IMR-90 (cell line): ENCODE measurements at regions not wholly inside any gene's neighbourhood (a gene's known extent, or its start where the extent isn't known, plus 50 kb on each side); places are given as distances from the start of the nearest gene placed in this dataset.

Source experiments
- ATAC-seq: fragments of 200-7000 bp; cut with Tn5 transposase; 2 replicates; pipeline ENCODE4 v1.9.1; 2020; ENCODE audit warnings: low read depth, mild to moderate bottlenecking, moderate library complexity
- BruUV-seq: library from RNA; stranded (reverse); fragments of 400-500 nt; replicated peaks from 2 replicates; lab custom pipeline; 2021; lab: Mats Ljungman, UMichigan
- CTCF ChIA-PET: fragments of 300-600 bp; formaldehyde crosslinking; extraction: SDS; loops from one replicate; lab custom pipeline; 2021; ENCODE audit warnings: antibody characterized with exemption; lab: Yijun Ruan, JAX
- POLR2A ChIA-PET: fragments of 300-600 bp; sonication (Branson Sonifier 250); formaldehyde crosslinking; loops from one replicate; lab custom pipeline; 2022; ENCODE audit warnings: antibody characterized with exemption; ENCODE audit not compliant: unreplicated experiment; lab: Charles Lee
- DNase-seq: peaks from one replicate; pipeline ENCODE4 v3.0.0; 2013
- H2AFZ ChIP-seq: replicated peaks from 2 replicates; pipeline ENCODE3; 2013; ENCODE audit warnings: low read length, mild to moderate bottlenecking; ENCODE audit not compliant: poor library complexity
- H2AK5ac ChIP-seq: 2 replicates; pipeline ENCODE4 v1.6.1; 2013; ENCODE audit warnings: low read depth, low read length, inconsistent platforms
- H2AK9ac ChIP-seq: replicated peaks from 2 replicates; pipeline ENCODE3; 2013; ENCODE audit warnings: mild to moderate bottlenecking, low read depth, low read length, moderate library complexity; ENCODE audit not compliant: poor library complexity
- H2BK120ac ChIP-seq: 2 replicates; pipeline ENCODE4 v1.6.1; 2013; ENCODE audit warnings: low read depth, low read length, inconsistent platforms
- H2BK15ac ChIP-seq: 3 replicates; pipeline ENCODE4 v1.6.1; 2013; ENCODE audit warnings: low read depth, low read length, inconsistent platforms
- H2BK20ac ChIP-seq: 2 replicates; pipeline ENCODE4 v1.6.1; 2013; ENCODE audit warnings: low read depth, mild to moderate bottlenecking, inconsistent platforms, low read length, moderate library complexity
- H2BK5ac ChIP-seq: 2 replicates; pipeline ENCODE4 v1.6.1; 2013; ENCODE audit warnings: mild to moderate bottlenecking, low read depth, low read length, inconsistent platforms; ENCODE audit not compliant: poor library complexity, severe bottlenecking
- H3K14ac ChIP-seq: replicated peaks from 2 replicates; pipeline ENCODE4 v1.6.1; 2013; ENCODE audit warnings: low read depth, low read length, inconsistent platforms
- H3K18ac ChIP-seq: 2 replicates; pipeline ENCODE4 v1.6.1; 2013; ENCODE audit warnings: low read depth, low read length, control low read depth
- H3K23ac ChIP-seq: 2 replicates; pipeline ENCODE4 v1.6.1; 2013; ENCODE audit warnings: low read depth, low read length, inconsistent platforms
- H3K27ac ChIP-seq: 2 replicates; pipeline ENCODE4 v1.5.1; 2013; ENCODE audit warnings: mild to moderate bottlenecking, control low read depth, low read length; ENCODE audit not compliant: insufficient read depth
- H3K27me3 ChIP-seq: 2 replicates; pipeline ENCODE4 v1.6.1; 2013; ENCODE audit warnings: low read length; ENCODE audit not compliant: control insufficient read depth, insufficient read depth
- H3K36me3 ChIP-seq: 2 replicates; pipeline ENCODE4 v1.6.1; 2013; ENCODE audit warnings: low read length, mixed read lengths; ENCODE audit not compliant: control insufficient read depth, insufficient read depth
- H3K4ac ChIP-seq: 2 replicates; pipeline ENCODE4 v1.6.1; 2013; ENCODE audit warnings: low read depth, low read length, inconsistent platforms
- H3K4me1 ChIP-seq: 2 replicates; pipeline ENCODE4 v1.6.1; 2013; ENCODE audit warnings: low read length, mixed read lengths; ENCODE audit not compliant: control insufficient read depth, insufficient read depth
- H3K4me2 ChIP-seq: 2 replicates; pipeline ENCODE4 v1.6.1; 2013; ENCODE audit warnings: low read depth, mild to moderate bottlenecking, control low read depth, low read length, moderate library complexity
- H3K4me3 ChIP-seq: 2 replicates; pipeline ENCODE4 v1.5.1; 2013; ENCODE audit warnings: low read depth, mild to moderate bottlenecking, control low read depth, low read length, moderate library complexity; ENCODE audit not compliant: insufficient read depth
- H3K56ac ChIP-seq: 2 replicates; pipeline ENCODE4 v1.6.1; 2013; ENCODE audit warnings: low read length, inconsistent platforms; ENCODE audit not compliant: insufficient read depth; ENCODE audit errors: extremely low read depth
- H3K79me1 ChIP-seq, 2 experiments: 2 replicates each; pipeline ENCODE4 v1.6.1; 2013; ENCODE audit warnings: low read length in 2 of 2, inconsistent platforms in 1 of 2, low read depth in 1 of 2
- H3K9ac ChIP-seq: 2 replicates; pipeline ENCODE4 v1.6.1; 2013; ENCODE audit warnings: low read depth, low read length, control low read depth
- H3K9me1 ChIP-seq: 2 replicates; pipeline ENCODE4 v1.6.1; 2013; ENCODE audit warnings: low read length, inconsistent platforms; ENCODE audit not compliant: insufficient read depth
- H3K9me3 ChIP-seq: 2 replicates; pipeline ENCODE4 v1.6.1; 2013; ENCODE audit warnings: low read length; ENCODE audit not compliant: control insufficient read depth, insufficient read depth
- H4K20me1 ChIP-seq: 2 replicates; pipeline ENCODE4 v1.6.1; 2013; ENCODE audit warnings: low read length, inconsistent platforms; ENCODE audit not compliant: insufficient read depth
- H4K5ac ChIP-seq: 2 replicates; pipeline ENCODE4 v1.6.1; 2013; ENCODE audit warnings: mild to moderate bottlenecking, low read depth, low read length, control low read depth
- H4K8ac ChIP-seq, 2 experiments: 2 replicates each; pipeline ENCODE4 v1.6.1; 2013; ENCODE audit warnings: low read depth in 2 of 2, low read length in 2 of 2, control low read depth in 1 of 2, inconsistent platforms in 1 of 2
- H4K91ac ChIP-seq: 2 replicates; pipeline ENCODE4 v1.6.1; 2013; ENCODE audit warnings: low read depth, low read length, inconsistent platforms; ENCODE audit not compliant: insufficient read depth
- BHLHE40 ChIP-seq: fragments of 150-350 bp; IDR thresholded peaks from 2 replicates; pipeline ENCODE4 v1.6.1; 2016; ENCODE audit warnings: mild to moderate bottlenecking, low read depth, low read length
- CEBPB ChIP-seq: IDR thresholded peaks from 2 replicates; pipeline ENCODE4 v1.6.1; 2012; ENCODE audit warnings: low read depth, low read length, improper control_type of control experiment
- CHD1 ChIP-seq: IDR thresholded peaks from 2 replicates; pipeline ENCODE4 v1.6.1; 2012; ENCODE audit warnings: low read depth, low read length, improper control_type of control experiment
- CTCF ChIP-seq: conservative IDR thresholded peaks from 2 replicates; pipeline ENCODE4 v1.5.1; 2012; ENCODE audit warnings: mild to moderate bottlenecking, low read depth, low read length, improper control_type of control experiment
- ELK1 ChIP-seq: fragments of 150-350 bp; IDR thresholded peaks from 2 replicates; pipeline ENCODE4 v1.6.1; 2016; ENCODE audit warnings: low read depth, mild to moderate bottlenecking, low read length, moderate library complexity, borderline replicate concordance
- FOS ChIP-seq: fragments of 150-350 bp; IDR thresholded peaks from 2 replicates; pipeline ENCODE4 v1.6.1; 2016; ENCODE audit warnings: low read depth, low read length
- MAFK ChIP-seq: IDR thresholded peaks from 2 replicates; pipeline ENCODE4 v1.6.1; 2012; ENCODE audit warnings: low read depth, low read length, improper control_type of control experiment
- NFE2L2 ChIP-seq: fragments of 150-350 bp; IDR thresholded peaks from 2 replicates; pipeline ENCODE4 v1.6.1; 2016; ENCODE audit warnings: low read depth, mild to moderate bottlenecking, low read length
- POLR2A ChIP-seq: IDR thresholded peaks from 2 replicates; pipeline ENCODE4 v1.6.1; 2012; ENCODE audit warnings: mild to moderate bottlenecking, low read depth, low read length
- RAD21 ChIP-seq: IDR thresholded peaks from 2 replicates; pipeline ENCODE4 v1.6.1; 2012; ENCODE audit warnings: low read length, improper control_type of control experiment
- RCOR1 ChIP-seq: IDR thresholded peaks from 2 replicates; pipeline ENCODE4 v1.6.1; 2012; ENCODE audit warnings: mild to moderate bottlenecking, low read length, improper control_type of control experiment; ENCODE audit not compliant: insufficient replicate concordance
- SMC3 ChIP-seq: fragments of 150-350 bp; IDR thresholded peaks from 2 replicates; pipeline ENCODE4 v1.6.1; 2016; ENCODE audit warnings: low read depth, mild to moderate bottlenecking, antibody characterized with exemption, low read length, moderate library complexity
- USF2 ChIP-seq: fragments of 150-350 bp; IDR thresholded peaks from 2 replicates; pipeline ENCODE4 v1.6.1; 2017; ENCODE audit warnings: mild to moderate bottlenecking, antibody characterized with exemption, low read length, low read depth
- WGBS, 2 experiments: methylation state at CpG; one replicate each; pipeline versions ENCODE4 v1.1.5 to v1.1.7; 2013; ENCODE audit warnings: missing lambda C conversion rate in 2 of 2; ENCODE audit not compliant: insufficient read length in 1 of 2; ENCODE audit errors: extremely low coverage in 2 of 2; 5-methylcytosine and 5-hydroxymethylcytosine counted together
- dilution Hi-C: fragments of 300-500 bp; cut with HindIII; formaldehyde crosslinking; loops from one replicate; pipeline ENCODE4 v1.14.3; 2018; ENCODE audit warnings: low sequenced_read_pairs; ENCODE audit not compliant: unreplicated experiment
- in situ Hi-C: fragments of 300-500 bp; cut with MboI; formaldehyde crosslinking; loops from 3 replicates; pipeline ENCODE4 v1.14.3; 2019; ENCODE audit warnings: low sequenced_read_pairs, inconsistent platforms, mixed read lengths
- intact Hi-C: fragments of 100-400 bp; cut with micrococcal nuclease; formaldehyde crosslinking; loops from 2 replicates; pipeline ENCODE4 v1.10.0; 2022

GRCh38 chr9:19642256-19642655 lies 146.6 kb downstream of the SLC24A2 start:
- H4K8ac ChIP-seq: no peak overlapping the region
- H3K79me1 ChIP-seq: no peaks in the 10 kb centered on the region
- H3K4ac ChIP-seq: no peak overlapping the region
- intact Hi-C loops (loop anchor here (5.0 kb wide), 1 partner anchor 150 kb away; no protein-coding TSS in a partner anchor), in situ Hi-C loops (no loop called here), dilution Hi-C loops (no loop called here)
- no peaks in the 10 kb centered on the region for H3K36me3 ChIP-seq
- no peak overlapping the region for H2AK9ac ChIP-seq
- no CpG with 5 or more reads among the region's 2 CpGs for WGBS, 2 experiments
- ATAC-seq (no peak), DNase-seq (no peak)
- H3K9me1 ChIP-seq: no peaks in the 10 kb centered on the region
- TF ChIP-seq ELK1: no peak
- no peak for TF ChIP-seq BHLHE40
- TF ChIP-seq USF2: no peak
- no peak for TF ChIP-seq POLR2A
- TF ChIP-seq RCOR1: no peak
- TF ChIP-seq SMC3: no peak
- TF ChIP-seq CHD1: no peak
- no peak for TF ChIP-seq CTCF
- TF ChIP-seq FOS: no peak
- TF ChIP-seq MAFK: no peak
- TF ChIP-seq RAD21: no peak
- no peak for TF ChIP-seq CEBPB
- no peak for TF ChIP-seq NFE2L2
- H2BK20ac ChIP-seq: no peak overlapping the region
- BruUV-seq: no TSS peak
- no peak overlapping the region for H3K27ac ChIP-seq
- no peak overlapping the region for H4K5ac ChIP-seq
- no peaks in the 10 kb centered on the region for H3K27me3 ChIP-seq
- no peak overlapping the region for H3K18ac ChIP-seq
- no peak overlapping the region for H3K56ac ChIP-seq
- H2AFZ ChIP-seq: no peak overlapping the region
- no peak overlapping the region for H3K4me2 ChIP-seq
- no peak overlapping the region for H2BK15ac ChIP-seq
- no peak overlapping the region for H3K9ac ChIP-seq
- H4K91ac ChIP-seq: no peak overlapping the region
- no peak overlapping the region for H3K23ac ChIP-seq
- CTCF ChIA-PET: no interaction called here
- no peaks in the 10 kb centered on the region for H3K9me3 ChIP-seq
- H2BK120ac ChIP-seq: no peak overlapping the region
- H4K20me1 ChIP-seq: no peaks in the 10 kb centered on the region
- H3K4me3 ChIP-seq: no peak overlapping the region
- POLR2A ChIA-PET: no interaction called here
- no peaks in the 10 kb centered on the region for H3K4me1 ChIP-seq
- no peak overlapping the region for H2AK5ac ChIP-seq
- H2BK5ac ChIP-seq: no peak overlapping the region
- H3K14ac ChIP-seq: no peak overlapping the region
